T follicular helper cell (primary cell): ENCODE measurements at regions not wholly inside any gene's neighbourhood (a gene's known extent, or its start where the extent isn't known, plus 50 kb on each side); places are given as distances from the start of the nearest gene placed in this dataset.
"Not testable (repeated sequence)": the region's sequence is repeated elsewhere in the genome, so short reads cannot be mapped to it uniquely, and the experiment has no call there.

Experiments
- DNase-seq: peaks from one replicate; pipeline ENCODE4 v3.0.0-alpha.2; 2020; ENCODE audit warnings: low read depth

- no peak for DNase-seq
These were observed 133.2 kb upstream of the RCN1 start for GRCh38 chr11:31957674-31958073.

GRCh38 chr11:31956310-31956709, 134.6 kb upstream of the RCN1 start:
- DNase-seq, result no peak

- DNase-seq, result no peak
These were observed 135.0 kb upstream of the RCN1 start for GRCh38 chr11:31955838-31956237.

GRCh38 chr11:31953803-31954327, 137.0 kb upstream of the RCN1 start:
- no peak for DNase-seq

- DNase-seq, result not testable (repeated sequence)
These were observed 138.6 kb upstream of the PAX6 start for GRCh38 chr11:31949733-31950200.

- no peak for DNase-seq
These were observed 135.9 kb upstream of the PAX6 start for GRCh38 chr11:31947051-31947450.

GRCh38 chr11:31943056-31943780, 132.1 kb upstream of the PAX6 start:
- no peak for DNase-seq

- no peak for DNase-seq
These were observed 129.4 kb upstream of the PAX6 start for GRCh38 chr11:31940371-31941037.

- no peak for DNase-seq
These were observed 127.9 kb upstream of the PAX6 start for GRCh38 chr11:31939004-31939403.

- DNase-seq, result no peak
These were observed 125.2 kb upstream of the PAX6 start for GRCh38 chr11:31936312-31936711.

- DNase-seq, result no peak
These were observed 121.8 kb upstream of the PAX6 start for GRCh38 chr11:31932879-31933278.

- DNase-seq, result no peak
These were observed 116.9 kb upstream of the PAX6 start for GRCh38 chr11:31927982-31928381.

- DNase-seq, result no peak
These were observed 115.8 kb upstream of the PAX6 start for GRCh38 chr11:31926816-31927528.

GRCh38 chr11:31926106-31926505, 115.0 kb upstream of the PAX6 start:
- no peak for DNase-seq

GRCh38 chr11:31922450-31922849, 111.3 kb upstream of the PAX6 start:
- no peak for DNase-seq

- no peak for DNase-seq
These were observed 110.0 kb upstream of the PAX6 start for GRCh38 chr11:31921081-31921480.

GRCh38 chr11:31919175-31919574, 108.1 kb upstream of the PAX6 start:
- DNase-seq, result no peak

GRCh38 chr11:31915867-31916266, 104.7 kb upstream of the PAX6 start:
- no peak for DNase-seq

GRCh38 chr11:31913985-31914384, 102.9 kb upstream of the PAX6 start:
- DNase-seq, result no peak

GRCh38 chr11:31912808-31913207, 101.7 kb upstream of the PAX6 start:
- no peak for DNase-seq

GRCh38 chr11:31910950-31911576, 99.9 kb upstream of the PAX6 start:
- no peak for DNase-seq
